DND-41 (cell line): ENCODE measurements at regions not wholly inside any gene's neighbourhood (a gene's known extent, or its start where the extent isn't known, plus 50 kb on each side); places are given as distances from the start of the nearest gene placed in this dataset.

Experiments
- ATAC-seq: fragments of 200-7000 bp; cut with Tn5 transposase; 3 replicates; pipeline ENCODE4 v1.9.1; 2021; ENCODE audit warnings: low read depth; ENCODE audit not compliant: insufficient read depth
- DNase-seq: peaks from one replicate; pipeline ENCODE4 v3.0.0-alpha.2; 2020
- H2AFZ ChIP-seq: 2 replicates; pipeline ENCODE4 v1.6.0; 2012; ENCODE audit warnings: low read depth, low read length
- H3K27ac ChIP-seq: 2 replicates; pipeline ENCODE4 v1.5.1; 2012; ENCODE audit warnings: low read length, inconsistent platforms
- H3K27me3 ChIP-seq: fragments of 200-600 bp; sonication (generic); 2 replicates; pipeline ENCODE4 v1.6.0; 2012; ENCODE audit warnings: low read length, mild to moderate bottlenecking, inconsistent platforms; ENCODE audit not compliant: insufficient read depth, poor library complexity
- H3K36me3 ChIP-seq: 2 replicates; pipeline ENCODE4 v1.5.1; 2012; ENCODE audit warnings: low read length, inconsistent platforms; ENCODE audit not compliant: insufficient read depth
- H3K4me1 ChIP-seq: 2 replicates; pipeline ENCODE4 v1.5.1; 2012; ENCODE audit warnings: mild to moderate bottlenecking, low read length; ENCODE audit not compliant: insufficient read depth
- H3K4me2 ChIP-seq: 2 replicates; pipeline ENCODE4 v1.6.0; 2012; ENCODE audit warnings: mild to moderate bottlenecking, moderate library complexity, low read length, inconsistent platforms; ENCODE audit not compliant: insufficient read depth
- H3K4me3 ChIP-seq, 2 experiments: fragments of 200-600 bp in 1 of 2; shearing (Covaris generic) in 1 of 2; 2 replicates each; pipeline ENCODE4 v1.5.1; 2012 to 2016; ENCODE audit warnings: inconsistent platforms in 2 of 2, low read length in 2 of 2, mild to moderate bottlenecking in 2 of 2, low read depth in 1 of 2, moderate library complexity in 1 of 2
- H3K79me2 ChIP-seq: 2 replicates; pipeline ENCODE4 v1.6.0; 2012; ENCODE audit warnings: low read length, inconsistent platforms; ENCODE audit not compliant: insufficient read depth
- H3K9ac ChIP-seq: 2 replicates; pipeline ENCODE4 v1.6.0; 2012; ENCODE audit warnings: low read depth, mild to moderate bottlenecking, inconsistent platforms, low read length, moderate library complexity
- H3K9me3 ChIP-seq: 2 replicates; pipeline ENCODE4 v1.5.1; 2012; ENCODE audit warnings: low read length, moderate library complexity, mild to moderate bottlenecking, inconsistent platforms; ENCODE audit not compliant: insufficient read depth, severe bottlenecking
- H4K20me1 ChIP-seq: 2 replicates; pipeline ENCODE4 v1.6.0; 2012; ENCODE audit warnings: low read length; ENCODE audit not compliant: insufficient read depth
- CTCF ChIP-seq: IDR thresholded peaks from 2 replicates; pipeline ENCODE4 v1.5.1; 2012; ENCODE audit warnings: borderline replicate concordance, low read length, moderate library complexity, mild to moderate bottlenecking; ENCODE audit not compliant: poor library complexity, severe bottlenecking; ENCODE audit errors: extremely low read depth
- EZH2 ChIP-seq: IDR thresholded peaks from 3 replicates; pipeline ENCODE4 v1.6.1; 2012; ENCODE audit warnings: borderline replicate concordance, low read depth, mild to moderate bottlenecking, moderate library complexity, low read length, inconsistent platforms; ENCODE audit not compliant: severe bottlenecking

GRCh38 chr5:113937301-113937700, 423.8 kb downstream of the YTHDC2 start:
- H3K79me2 ChIP-seq, result no peaks in the 10 kb centered on the region
- no peaks in the 10 kb centered on the region for H3K4me1 ChIP-seq
- no peaks in the 10 kb centered on the region for H3K9me3 ChIP-seq
- no peak overlapping the region for H3K27ac ChIP-seq
- no peak overlapping the region for H2AFZ ChIP-seq
- H3K27me3 ChIP-seq, result no peaks in the 10 kb centered on the region
- no peaks in the 10 kb centered on the region for H4K20me1 ChIP-seq
- H3K9ac ChIP-seq, result no peak overlapping the region
- no peak for DNase-seq
- H3K36me3 ChIP-seq, result no peaks in the 10 kb centered on the region
- no peak for TF ChIP-seq CTCF
- TF ChIP-seq EZH2, result no peak
- ATAC-seq, result no peak
- no peak overlapping the region for H3K4me3 ChIP-seq
- H3K4me2 ChIP-seq, result no peak overlapping the region

GRCh38 chr5:113939988-113940387, 421.9 kb upstream of the KCNN2 start:
- Histone ChIP-seq H3K4me1 (no peaks in the 10 kb centered on the region), H3K4me3 (no peak overlapping the region), H3K27ac (no peak overlapping the region), H3K27me3 (no peaks in the 10 kb centered on the region), H3K79me2 (no peaks in the 10 kb centered on the region), H4K20me1 (no peaks in the 10 kb centered on the region), H3K9ac (no peak overlapping the region), H2AFZ (no peak overlapping the region), H3K9me3 (no peaks in the 10 kb centered on the region), H3K4me2 (no peak overlapping the region), H3K36me3 (no peaks in the 10 kb centered on the region)
- DNase-seq (no peak), ATAC-seq (no peak)
- TF ChIP-seq CTCF (no peak), EZH2 (no peak)

GRCh38 chr5:113950186-113950585, 411.7 kb upstream of the KCNN2 start:
- no peak overlapping the region for H3K9ac ChIP-seq
- H3K4me3 ChIP-seq, result no peak overlapping the region
- no peaks in the 10 kb centered on the region for H3K79me2 ChIP-seq
- DNase-seq (no peak), ATAC-seq (no peak)
- no peaks in the 10 kb centered on the region for H3K9me3 ChIP-seq
- no peaks in the 10 kb centered on the region for H4K20me1 ChIP-seq
- no peaks in the 10 kb centered on the region for H3K36me3 ChIP-seq
- no peaks in the 10 kb centered on the region for H3K4me1 ChIP-seq
- TF ChIP-seq EZH2 (no peak), CTCF (no peak)
- no peak overlapping the region for H3K4me2 ChIP-seq
- no peak overlapping the region for H2AFZ ChIP-seq
- no peaks in the 10 kb centered on the region for H3K27me3 ChIP-seq
- no peak overlapping the region for H3K27ac ChIP-seq

GRCh38 chr5:113965225-113965624, 396.6 kb upstream of the KCNN2 start:
- TF ChIP-seq EZH2, result no peak
- TF ChIP-seq CTCF, result no peak
- no peak for ATAC-seq
- H2AFZ ChIP-seq, result no peak overlapping the region

More at GRCh38 chr5:113965225-113965624, 396.6 kb upstream of the KCNN2 start:
- H3K79me2 ChIP-seq, result no peaks in the 10 kb centered on the region
- no peak overlapping the region for H3K4me3 ChIP-seq
- H3K27ac ChIP-seq, result no peak overlapping the region
- H3K27me3 ChIP-seq, result no peaks in the 10 kb centered on the region
- H3K36me3 ChIP-seq, result no peaks in the 10 kb centered on the region
- no peaks in the 10 kb centered on the region for H3K4me1 ChIP-seq
- no peaks in the 10 kb centered on the region for H3K9me3 ChIP-seq
- no peaks in the 10 kb centered on the region for H4K20me1 ChIP-seq
- H3K9ac ChIP-seq, result no peak overlapping the region
- no peak overlapping the region for H3K4me2 ChIP-seq
- no peak for DNase-seq
